Posterior vena cava (tissue), 2 donors: ENCODE measurements at regions not wholly inside any gene's neighbourhood (a gene's known extent, or its start where the extent isn't known, plus 50 kb on each side); places are given as distances from the start of the nearest gene placed in this dataset.

Experiments
- DNase-seq: peaks from one replicate; pipeline ENCODE4 v3.0.0-alpha.2; 2020; ENCODE audit warnings: low spot score
- intact Hi-C, 2 donors: fragments of 100-400 bp; cut with DNase I; formaldehyde crosslinking; loops; one replicate each; pipeline versions ENCODE4 v1.14.1 to v1.14.2; 2022 to 2023
- donor health status: DM: yes; HTN: yes; CAD: no.
- donor health status: DM: yes; HTN: yes; CAD: no.

DNA sequence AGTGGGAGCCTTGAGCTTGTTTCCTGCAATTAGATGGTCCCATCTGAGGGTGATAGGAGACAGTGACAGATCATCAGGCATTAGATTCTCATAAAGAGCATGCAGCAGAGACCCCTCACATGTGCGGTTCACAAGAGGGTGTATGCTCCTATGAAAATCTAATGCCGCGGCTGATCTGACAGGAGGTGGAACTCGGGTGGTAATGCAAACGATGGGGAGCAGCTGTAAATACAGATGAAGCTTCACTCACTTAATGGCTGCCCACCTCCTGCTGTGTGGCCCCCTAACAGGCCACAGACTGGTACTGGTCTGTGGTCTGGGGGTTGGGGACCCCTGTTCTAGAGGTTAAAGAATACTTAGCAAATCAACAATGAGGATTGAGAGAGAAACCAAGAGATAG, 201.5 kb upstream of the PITX2 start:
- DNase-seq, result no peak
- intact Hi-C loops, result no loop called here

DNA sequence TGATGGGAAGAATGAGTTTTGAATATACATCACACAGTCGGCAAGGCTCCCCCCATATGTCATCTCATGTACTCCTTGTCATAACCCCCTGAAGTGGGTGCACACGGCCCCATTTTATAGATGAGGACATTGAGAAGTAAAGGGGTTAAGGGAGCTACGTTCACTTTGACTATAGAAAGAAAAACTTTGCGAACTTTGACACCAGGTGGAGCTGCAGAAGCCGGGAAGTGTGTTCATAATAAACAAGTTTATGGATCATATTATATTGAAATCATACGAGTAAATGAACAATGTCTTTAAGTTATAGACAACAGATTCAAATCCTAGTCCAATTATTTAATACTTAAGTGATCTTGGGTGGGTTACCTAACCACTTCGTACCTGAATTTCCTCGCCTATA, 203.8 kb upstream of the PITX2 start:
- intact Hi-C loops, result no loop called here
- DNase-seq, result no peak

DNA sequence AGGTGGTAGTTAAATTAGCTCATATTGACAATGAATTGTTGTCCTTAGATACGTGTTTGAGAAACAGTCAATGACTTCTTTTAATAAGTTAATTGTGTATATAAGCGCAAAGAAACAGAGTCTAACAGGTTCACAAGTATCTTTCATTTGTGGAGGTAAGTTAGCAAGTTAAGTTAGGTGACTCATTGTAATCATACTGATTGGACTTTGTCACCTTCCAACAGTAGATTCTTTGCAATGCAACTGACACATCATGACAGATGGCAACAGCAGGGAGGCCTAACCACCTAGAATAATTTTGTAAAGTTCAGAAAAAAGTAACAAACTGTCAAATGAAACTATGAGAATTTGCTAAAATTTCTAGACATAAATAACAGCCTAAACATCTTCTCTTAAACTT, 207.6 kb upstream of the PITX2 start:
- intact Hi-C loops, result loop anchor here in 1 of 2 donors (5.0 kb wide), 1 partner anchor 687 kb away; no protein-coding TSS in a partner anchor
- no peak for DNase-seq

DNA sequence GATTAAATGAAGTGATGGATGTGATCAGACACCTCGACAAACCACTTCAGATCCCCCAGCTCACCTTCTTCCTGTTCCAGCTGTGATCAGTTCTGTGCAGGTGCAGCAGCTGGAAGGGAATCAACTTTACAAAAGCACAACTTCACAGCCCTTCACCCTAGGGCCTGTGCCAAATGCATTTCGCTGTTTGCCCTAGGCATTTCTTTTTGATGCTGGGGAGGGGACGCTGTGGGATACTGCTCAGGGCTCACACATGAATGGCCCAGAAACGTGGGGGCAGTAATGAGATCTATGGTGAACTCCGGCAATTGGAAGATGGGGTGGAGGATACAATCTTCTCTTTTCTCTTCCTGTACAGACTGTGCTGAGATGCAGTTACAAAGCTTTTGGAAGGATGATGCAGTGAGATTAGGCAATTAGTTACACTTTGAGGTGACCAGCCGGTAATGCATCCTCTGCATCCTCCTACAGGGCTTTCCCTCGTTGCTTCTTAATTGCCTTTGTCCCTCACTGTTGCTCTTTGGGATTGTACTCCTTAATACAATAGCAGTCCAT, 215.1 kb upstream of the PITX2 start:
- DNase-seq, result no peak
- intact Hi-C loops, result no loop called here

DNA sequence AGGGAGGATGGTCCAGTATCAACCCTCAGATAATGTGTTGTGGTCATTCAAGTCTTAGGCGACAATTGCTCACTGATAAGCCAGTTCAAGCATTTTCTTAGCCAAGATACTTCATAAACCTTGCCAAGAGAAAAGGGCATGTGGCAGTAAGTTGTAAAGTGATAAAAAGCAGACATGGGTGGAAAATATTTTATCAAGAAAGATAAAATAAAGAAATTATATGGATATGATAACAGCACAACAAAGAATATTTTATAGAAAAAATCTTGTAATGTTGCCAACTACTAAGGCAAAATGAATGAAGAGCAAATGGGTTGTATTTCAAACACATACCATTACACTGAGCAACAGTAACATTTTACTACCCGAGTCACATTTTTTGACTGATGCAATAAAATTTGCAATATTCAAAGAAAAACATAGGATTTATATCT, 217.4 kb upstream of the PITX2 start:
- intact Hi-C loops, result no loop called here
- DNase-seq, result no peak

DNA sequence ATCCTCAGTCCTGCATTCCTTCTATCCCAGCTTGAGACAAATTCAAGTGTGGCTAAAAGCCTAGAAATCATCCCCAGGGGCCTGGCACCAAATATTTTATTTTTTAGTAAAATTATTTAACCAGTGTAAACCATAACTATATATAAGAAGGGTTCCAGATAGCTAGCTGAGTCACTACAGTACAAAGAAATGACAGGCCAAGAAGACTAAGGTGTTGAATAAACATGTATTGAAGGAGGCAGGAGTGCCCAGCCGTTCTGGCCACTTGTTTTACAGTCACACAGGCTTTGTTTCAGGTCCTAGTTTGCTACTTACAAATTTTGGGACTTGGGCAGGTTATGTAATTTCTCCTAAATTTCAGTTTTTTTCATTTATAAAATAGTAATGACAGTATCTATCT, 225.9 kb upstream of the PITX2 start:
- intact Hi-C loops, result no loop called here
- DNase-seq, result no peak

DNA sequence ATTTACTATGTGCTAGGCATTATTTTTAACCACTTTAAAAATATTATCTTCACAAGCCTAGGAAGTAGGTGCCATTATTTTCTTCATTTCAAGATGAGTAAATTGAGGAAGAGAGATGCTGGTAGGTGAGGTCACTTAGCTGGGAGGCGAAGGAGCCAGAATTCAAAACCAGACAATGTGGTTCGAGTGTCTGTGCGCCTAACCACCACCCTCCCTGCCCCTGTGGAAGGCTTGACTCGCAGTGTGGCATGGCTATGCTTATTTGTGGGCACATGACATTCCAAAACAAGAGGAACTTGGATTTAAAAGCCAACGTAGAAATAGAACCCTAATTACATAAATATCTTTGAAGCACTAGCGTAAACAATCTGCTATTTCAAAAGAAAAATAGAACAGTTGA, 226.6 kb upstream of the PITX2 start:
- DNase-seq, result no peak
- intact Hi-C loops, result no loop called here

DNA sequence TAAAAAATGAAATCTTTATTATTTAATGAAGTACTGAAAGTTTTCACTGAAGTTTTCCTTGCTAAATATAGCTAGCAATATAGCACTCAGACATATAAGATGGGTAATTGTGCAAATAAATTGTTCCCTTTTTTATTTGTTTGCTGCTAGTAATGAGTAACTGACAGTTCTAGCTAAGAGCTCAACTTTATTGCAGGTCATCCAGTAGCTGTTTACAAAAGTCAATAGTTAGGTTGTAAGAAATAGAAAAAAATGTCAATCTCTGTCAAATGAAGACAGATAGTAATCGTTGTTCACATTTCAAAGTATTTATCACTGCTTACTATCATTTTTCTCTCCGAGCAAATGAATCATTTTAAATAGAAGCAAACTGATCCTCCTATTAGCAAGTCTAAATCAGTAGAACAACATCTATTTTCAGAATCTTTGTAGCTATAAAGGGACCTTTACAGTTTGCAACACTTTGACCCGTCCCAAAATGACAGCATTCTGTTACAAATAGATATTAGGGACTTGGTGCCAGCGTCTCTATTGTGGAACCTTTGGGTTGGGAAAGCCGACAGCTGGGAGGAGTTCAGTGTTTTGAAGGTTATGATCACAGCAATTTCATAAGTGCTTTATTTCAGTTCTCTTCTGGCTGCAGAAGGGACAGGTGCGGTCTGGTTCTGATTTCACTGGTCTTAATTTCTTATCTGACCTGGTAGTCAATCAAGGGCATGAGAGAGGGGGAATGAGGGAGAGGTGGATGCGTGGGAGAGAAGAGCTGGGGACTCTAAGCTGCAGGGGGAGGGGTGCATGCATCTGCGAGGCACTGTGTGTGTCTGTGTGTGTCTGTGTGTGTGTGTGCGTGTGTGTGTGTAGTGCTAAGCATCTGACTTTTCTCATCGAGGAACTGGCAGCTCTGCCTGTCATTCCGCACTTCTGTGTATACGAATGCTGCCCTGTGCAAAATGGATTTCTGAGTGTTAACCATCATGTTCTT, 227.9 kb upstream of the PITX2 start:
- intact Hi-C loops, result no loop called here
- DNase-seq, result no peak

DNA sequence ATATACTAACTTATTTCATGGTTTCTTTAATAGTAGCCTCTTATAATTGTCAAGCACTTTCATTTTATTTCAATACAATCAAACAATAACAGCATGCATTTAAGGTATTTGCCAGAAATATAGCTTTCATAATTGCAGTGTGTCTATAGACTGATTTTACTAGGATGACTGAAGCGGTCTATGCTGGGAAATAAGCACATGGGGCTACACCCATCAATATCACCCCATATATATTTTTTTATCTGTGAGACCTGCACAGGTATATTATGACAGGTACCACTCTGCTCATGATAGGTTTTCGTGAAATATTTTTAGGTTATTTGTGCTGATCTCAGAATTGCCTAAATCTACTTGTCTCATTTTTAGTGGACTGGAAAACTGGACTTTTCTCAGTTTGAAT, 229.1 kb upstream of the PITX2 start:
- intact Hi-C loops, result no loop called here
- no peak for DNase-seq

DNA sequence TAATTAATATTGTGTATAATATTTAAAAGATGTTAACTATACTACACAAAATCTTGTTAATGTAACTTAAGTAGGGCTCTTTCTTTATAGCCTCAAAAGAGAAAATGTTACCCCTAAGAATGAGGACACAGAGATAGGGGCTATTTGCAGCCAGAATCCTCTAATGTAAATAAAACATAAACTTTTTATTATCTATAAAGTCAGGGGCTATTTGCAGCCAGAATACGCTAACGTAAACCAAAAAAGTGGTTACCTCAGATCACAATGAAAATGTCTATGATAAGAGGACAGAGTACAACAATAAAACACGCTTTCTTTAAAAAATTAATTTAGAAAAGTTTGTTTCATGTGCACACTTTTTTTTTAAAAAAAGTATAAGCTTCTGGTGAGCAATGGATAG, 229.9 kb upstream of the PITX2 start:
- intact Hi-C loops, result no loop called here
- no peak for DNase-seq

DNA sequence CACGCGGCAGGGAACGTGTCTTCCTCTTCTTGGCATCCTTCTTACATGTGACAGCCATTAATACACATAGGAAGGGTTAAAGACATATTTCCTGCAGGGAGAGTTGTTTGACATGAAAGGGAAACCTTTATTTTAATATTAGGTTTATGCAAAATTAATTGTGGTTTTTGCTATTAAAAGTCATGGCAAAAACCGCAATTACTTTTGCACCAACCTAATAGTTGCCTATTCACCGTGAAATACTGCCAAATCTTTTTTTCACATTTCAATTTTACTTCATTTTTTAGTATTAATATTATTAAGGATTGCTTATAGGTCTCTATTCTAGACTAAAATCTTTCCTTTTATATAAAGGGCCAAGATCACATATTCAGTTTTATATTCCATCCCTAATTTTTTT, 230.4 kb upstream of the PITX2 start:
- no peak for DNase-seq
- intact Hi-C loops, result no loop called here

DNA sequence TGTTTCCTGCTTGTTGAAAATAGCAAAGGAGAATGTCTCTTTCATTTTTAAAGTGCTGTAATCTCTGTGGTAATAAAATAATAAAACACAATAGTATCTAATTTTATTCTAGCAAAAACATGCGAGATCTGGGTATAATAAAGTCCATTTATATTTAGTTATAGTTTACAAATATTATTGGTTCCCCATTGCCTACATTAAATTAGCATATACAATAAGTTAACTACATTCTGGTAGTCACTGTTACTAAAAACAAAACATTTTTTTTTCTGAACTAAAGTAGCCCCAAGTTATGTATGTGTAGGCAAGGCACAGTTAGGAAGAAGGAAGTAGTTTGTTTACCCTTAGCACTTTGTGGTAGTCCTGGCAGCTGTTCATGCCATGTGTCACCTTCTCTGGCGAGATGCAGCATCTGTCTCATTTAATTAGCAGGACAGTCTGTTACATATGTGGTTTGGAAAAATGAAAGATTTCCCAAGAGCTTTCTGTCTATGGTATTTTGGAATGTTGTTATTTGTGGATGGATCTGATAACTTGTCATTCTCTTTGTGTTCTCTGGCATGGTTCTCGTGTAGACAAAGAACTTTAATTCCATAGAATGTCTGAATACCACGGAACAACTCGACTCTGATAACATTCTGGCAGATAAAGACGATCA, 231.3 kb upstream of the PITX2 start:
- intact Hi-C loops, result no loop called here
- no peak for DNase-seq

DNA sequence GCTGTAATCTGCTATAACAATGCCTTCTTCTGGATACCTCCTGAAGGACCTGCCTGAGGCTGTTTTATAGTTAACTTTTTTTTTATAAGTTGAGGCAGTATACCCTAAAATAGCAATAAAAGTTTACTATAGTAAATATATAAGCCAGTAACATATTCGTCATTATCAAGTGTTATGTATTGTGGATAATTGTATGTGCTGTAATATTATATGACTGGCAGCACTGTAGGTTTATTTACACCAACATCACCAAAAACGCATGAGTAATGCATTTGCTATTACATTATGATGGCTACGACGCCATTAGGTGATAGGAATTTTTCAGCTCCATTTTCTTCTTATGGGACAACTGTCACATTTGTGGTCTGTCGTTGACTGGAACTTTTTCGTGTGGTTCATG, 237.2 kb upstream of the PITX2 start:
- intact Hi-C loops, result no loop called here
- DNase-seq, result no peak

DNA sequence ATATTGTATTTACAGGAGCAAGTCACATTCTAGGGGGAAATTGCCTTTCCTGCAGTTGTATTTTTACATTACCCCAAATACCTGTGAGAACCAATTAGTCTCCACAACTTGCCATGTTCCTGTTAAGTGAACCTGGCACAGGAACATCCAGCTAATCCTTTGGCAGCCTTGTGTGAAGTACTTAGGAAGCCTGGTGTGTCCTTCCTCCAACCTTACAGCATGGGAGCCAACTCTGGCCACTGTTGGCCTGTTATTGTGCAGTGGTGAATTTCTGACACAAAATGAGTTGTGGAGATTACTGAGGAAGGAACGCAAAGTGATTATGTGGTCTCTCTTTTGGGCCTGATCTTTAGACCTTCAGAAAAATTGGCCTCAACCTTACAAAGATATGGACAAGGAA, 238.0 kb upstream of the PITX2 start:
- DNase-seq, result no peak
- intact Hi-C loops, result no loop called here

DNA sequence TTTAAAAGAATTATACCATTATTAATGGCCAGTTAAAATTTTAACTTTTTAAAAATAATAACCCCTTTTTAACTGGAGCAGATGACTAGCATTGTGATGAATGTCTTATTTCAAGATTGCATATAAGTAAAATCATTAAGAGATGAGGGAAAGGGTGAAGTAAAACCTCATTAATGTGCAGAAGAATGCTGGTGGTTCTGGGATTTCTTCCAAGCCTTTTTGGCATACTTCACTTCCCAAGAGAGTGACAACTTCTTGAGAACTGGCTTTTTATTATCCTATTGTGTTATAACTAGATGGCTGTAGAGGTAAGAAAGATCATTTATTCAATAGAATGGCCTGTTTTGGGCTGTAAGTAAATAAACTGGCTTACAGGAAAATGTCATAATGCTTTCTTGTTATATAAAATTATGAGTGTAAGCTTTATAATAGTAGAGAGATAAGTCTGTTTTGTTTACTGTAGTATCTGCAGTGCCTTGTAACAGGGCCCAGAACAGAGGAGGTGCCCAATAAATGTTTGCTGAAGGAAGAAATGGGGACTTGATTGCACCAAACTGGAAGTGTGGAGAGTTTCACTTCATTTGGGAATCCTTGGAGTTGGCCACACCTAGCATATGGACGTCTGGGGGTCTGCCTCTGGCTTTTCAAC, 242.9 kb upstream of the PITX2 start:
- DNase-seq, result no peak
- intact Hi-C loops, result no loop called here

DNA sequence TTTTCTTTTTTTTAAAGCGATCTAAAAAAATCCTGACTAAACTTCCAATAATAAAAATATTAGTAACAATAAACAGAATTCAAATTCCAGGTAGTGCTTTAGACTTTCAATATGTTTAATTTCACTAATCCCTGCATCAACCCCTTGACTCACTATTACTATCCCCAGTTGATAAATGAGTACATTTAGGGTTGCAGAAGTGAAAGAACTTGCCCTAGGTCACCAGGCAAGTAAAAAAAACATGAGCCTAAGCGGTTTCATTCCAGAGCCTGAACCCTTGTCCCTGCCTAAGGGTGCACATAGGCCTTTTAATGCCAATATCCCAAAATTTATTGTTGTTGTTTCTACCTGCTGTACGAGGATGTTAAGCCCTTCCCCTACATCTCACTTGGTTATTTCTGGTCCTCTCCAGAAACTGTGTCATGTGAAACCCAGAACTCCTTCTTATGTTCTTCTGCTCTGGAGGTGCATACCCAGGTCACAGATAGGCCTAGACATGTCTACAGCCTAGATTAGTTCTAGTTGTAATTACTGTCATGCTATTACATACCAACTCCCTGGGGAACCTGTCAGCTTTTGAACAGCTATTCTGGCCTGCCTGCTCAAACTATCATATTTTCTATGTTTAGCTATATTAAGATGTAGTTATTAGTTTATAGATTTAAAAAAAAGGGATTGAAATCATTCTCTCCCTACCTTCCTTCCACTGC, 244.5 kb upstream of the PITX2 start:
- intact Hi-C loops, result no loop called here
- no peak for DNase-seq

DNA sequence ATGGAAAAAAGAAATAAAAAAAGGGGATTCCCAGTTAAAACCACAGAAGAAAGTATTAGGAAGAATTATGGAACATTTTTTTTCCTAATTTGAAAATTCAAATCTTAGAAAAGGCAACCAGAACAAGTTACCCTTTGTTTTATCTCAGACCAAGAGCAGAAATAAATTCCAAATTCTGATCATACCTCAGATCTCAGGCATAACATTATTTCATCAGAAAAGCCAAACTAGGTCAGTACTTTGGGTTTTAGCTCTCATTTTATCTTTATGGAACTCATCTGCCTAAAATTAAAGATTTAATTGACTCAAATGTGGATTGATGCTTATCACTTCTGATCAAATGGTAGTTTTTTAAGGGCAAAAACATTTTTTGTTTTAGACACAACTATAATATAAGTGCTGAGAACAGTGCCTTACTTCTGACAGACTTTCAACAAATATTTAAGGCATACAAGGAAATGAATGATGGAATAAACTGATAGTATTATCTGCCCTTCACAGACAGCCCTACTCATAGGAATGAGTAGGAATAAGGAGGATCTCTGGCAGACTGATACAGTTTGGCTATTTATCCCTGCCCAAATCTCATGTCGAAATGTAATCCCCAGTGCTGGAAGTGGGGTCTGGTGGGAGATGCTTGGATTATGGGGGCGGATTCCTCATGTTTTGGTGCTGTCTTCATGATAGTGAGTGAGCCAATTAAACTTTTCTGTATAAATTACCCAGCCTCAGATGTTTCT, 245.3 kb upstream of the PITX2 start:
- intact Hi-C loops, result no loop called here
- DNase-seq, result no peak

DNA sequence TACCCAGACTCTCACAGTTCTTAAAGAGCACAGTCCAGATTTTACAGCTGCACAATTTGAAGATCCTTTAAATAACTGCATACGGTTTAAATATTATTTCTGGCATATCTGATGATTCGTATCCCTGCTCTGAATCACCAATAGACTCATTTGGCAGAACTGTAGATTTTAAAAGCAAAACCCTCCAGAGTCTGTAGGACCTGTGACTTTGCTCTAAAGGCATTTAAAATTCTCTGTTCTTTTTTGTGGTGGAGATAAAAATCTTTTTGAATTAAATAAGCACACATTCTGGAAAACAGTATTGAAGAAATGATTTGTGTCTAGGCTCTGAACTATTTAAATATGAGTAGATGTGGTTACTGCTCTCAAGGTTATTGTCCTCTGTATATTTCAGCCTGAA, 246.2 kb upstream of the PITX2 start:
- intact Hi-C loops, result no loop called here
- no peak for DNase-seq
